B cell (primary cell): ENCODE measurements at regions not wholly inside any gene's neighbourhood (a gene's known extent, or its start where the extent isn't known, plus 50 kb on each side); places are given as distances from the start of the nearest gene placed in this dataset.

Source experiments
- CTCF ChIP-seq: fragments of 200-600 bp; IDR thresholded peaks from one replicate; pipeline ENCODE4 v1.8.0; 2022; ENCODE audit warnings: antibody characterized with exemption, mild to moderate bottlenecking
- EZH2 ChIP-seq: IDR thresholded peaks from 2 replicates; pipeline ENCODE4 v1.6.1; 2012; ENCODE audit warnings: borderline replicate concordance, low read depth, mild to moderate bottlenecking, moderate library complexity, low read length; ENCODE audit not compliant: insufficient read depth, poor library complexity, severe bottlenecking

GRCh38 chr11:116510886-116511650, 261.7 kb downstream of the BUD13 start:
- TF ChIP-seq CTCF (no peak), EZH2 (no peak)
